Mucosa of stomach (tissue), 1 donor: ENCODE measurements at regions not wholly inside any gene's neighbourhood (a gene's known extent, or its start where the extent isn't known, plus 50 kb on each side); places are given as distances from the start of the nearest gene placed in this dataset.
"Not testable (repeated sequence)": the region's sequence is repeated elsewhere in the genome, so short reads cannot be mapped to it uniquely, and the experiment has no call there.

Experiments used
- H3K27me3 ChIP-seq: one replicate; pipeline ENCODE4 v1.7.0; 2013; ENCODE audit warnings: mild to moderate bottlenecking, low read length; ENCODE audit not compliant: control insufficient read depth, insufficient read depth
- H3K36me3 ChIP-seq: one replicate; pipeline ENCODE4 v1.7.0; 2013; ENCODE audit warnings: low read length; ENCODE audit not compliant: control insufficient read depth, insufficient read depth
- H3K4me1 ChIP-seq: one replicate; pipeline ENCODE4 v1.7.0; 2013; ENCODE audit warnings: mild to moderate bottlenecking, low read length; ENCODE audit not compliant: control insufficient read depth, insufficient read depth
- H3K4me3 ChIP-seq: one replicate; pipeline ENCODE4 v1.7.0; 2013; ENCODE audit warnings: low read length
- H3K9ac ChIP-seq: one replicate; pipeline ENCODE4 v1.7.0; 2013; ENCODE audit warnings: mild to moderate bottlenecking, low read length, moderate library complexity
- H3K9me3 ChIP-seq: one replicate; pipeline ENCODE4 v1.7.0; 2013; ENCODE audit warnings: mild to moderate bottlenecking, low read length, moderate library complexity; ENCODE audit not compliant: control insufficient read depth
- donor health status: Pancreatic carcinoma.

- H3K9me3 ChIP-seq = not testable (repeated sequence)
These were observed 151.2 kb downstream of the TBC1D2B start for GRCh38 chr15:77926296-77926695.

GRCh38 chr15:77925101-77925500, 152.4 kb downstream of the TBC1D2B start:
- not testable (repeated sequence) for H3K4me1 ChIP-seq, H3K36me3 ChIP-seq, H3K4me3 ChIP-seq, H3K27me3 ChIP-seq, H3K9ac ChIP-seq, H3K9me3 ChIP-seq

More at GRCh38 chr15:77926296-77926695, 151.2 kb downstream of the TBC1D2B start:
- H3K4me1 ChIP-seq, H3K9ac ChIP-seq, H3K36me3 ChIP-seq, H3K27me3 ChIP-seq, H3K4me3 ChIP-seq: not testable (repeated sequence)

GRCh38 chr15:77921664-77922063, 155.8 kb downstream of the TBC1D2B start:
- Histone ChIP-seq H3K9ac (no peak overlapping the region), H3K4me3 (no peak overlapping the region), H3K4me1 (no peaks in the 10 kb centered on the region), H3K9me3 (no peaks in the 10 kb centered on the region), H3K36me3 (no peaks in the 10 kb centered on the region), H3K27me3 (no peaks in the 10 kb centered on the region)

- H3K4me3 ChIP-seq, H3K27me3 ChIP-seq, H3K36me3 ChIP-seq: not testable (repeated sequence)
These were observed 160.4 kb downstream of the TBC1D2B start for GRCh38 chr15:77916966-77917635.

GRCh38 chr15:77915961-77916330, 161.6 kb downstream of the TBC1D2B start:
- H3K9ac ChIP-seq, H3K36me3 ChIP-seq, H3K9me3 ChIP-seq, H3K4me3 ChIP-seq, H3K4me1 ChIP-seq, H3K27me3 ChIP-seq: not testable (repeated sequence)

More at GRCh38 chr15:77916966-77917635, 160.4 kb downstream of the TBC1D2B start:
- not testable (repeated sequence) for H3K9me3 ChIP-seq, H3K9ac ChIP-seq, H3K4me1 ChIP-seq

- no peaks in the 10 kb centered on the region for H3K9me3 ChIP-seq
- no peaks in the 10 kb centered on the region for H3K27me3 ChIP-seq
These were observed 162.1 kb downstream of the TBC1D2B start for GRCh38 chr15:77915261-77915960.

GRCh38 chr15:77914531-77914930, 163.0 kb downstream of the TBC1D2B start:
- H3K9me3 ChIP-seq, H3K9ac ChIP-seq, H3K4me1 ChIP-seq, H3K36me3 ChIP-seq, H3K27me3 ChIP-seq, H3K4me3 ChIP-seq: not testable (repeated sequence)

More at GRCh38 chr15:77915261-77915960, 162.1 kb downstream of the TBC1D2B start:
- no peak overlapping the region for H3K4me3 ChIP-seq
- H3K36me3 ChIP-seq = no peaks in the 10 kb centered on the region
- H3K9ac ChIP-seq = no peak overlapping the region
- H3K4me1 ChIP-seq = no peaks in the 10 kb centered on the region

- H3K9ac ChIP-seq = peak overlapping the region; percentile 47
- not testable (repeated sequence) for H3K27me3 ChIP-seq, H3K4me3 ChIP-seq, H3K9me3 ChIP-seq, H3K36me3 ChIP-seq
- peaks cover 24% of the 10 kb centered on the region for H3K4me1 ChIP-seq
These were observed 167.2 kb downstream of the TBC1D2B start for GRCh38 chr15:77910030-77910911.

- Histone ChIP-seq H3K36me3 (no peaks in the 10 kb centered on the region), H3K27me3 (no peaks in the 10 kb centered on the region), H3K9ac (peak overlapping the region; percentile 47), H3K4me3 (no peak overlapping the region), H3K9me3 (no peaks in the 10 kb centered on the region), H3K4me1 (peaks cover 24% of the 10 kb centered on the region)
These were observed 168.2 kb downstream of the TBC1D2B start for GRCh38 chr15:77909182-77909940.

GRCh38 chr15:77908752-77909111, 168.8 kb downstream of the TBC1D2B start:
- H3K36me3 ChIP-seq, H3K4me3 ChIP-seq, H3K9me3 ChIP-seq, H3K9ac ChIP-seq, H3K27me3 ChIP-seq: not testable (repeated sequence)
- peaks cover 24% of the 10 kb centered on the region for H3K4me1 ChIP-seq

GRCh38 chr15:77907824-77908751, 169.4 kb downstream of the TBC1D2B start:
- Histone ChIP-seq H3K9ac (no peak overlapping the region), H3K4me1 (peaks cover 24% of the 10 kb centered on the region), H3K36me3 (no peaks in the 10 kb centered on the region), H3K27me3 (no peaks in the 10 kb centered on the region), H3K4me3 (no peak overlapping the region), H3K9me3 (no peaks in the 10 kb centered on the region)
